ENCODE measurements at regions not wholly inside any gene's neighbourhood (a gene's known extent, or its start where the extent isn't known, plus 50 kb on each side); places are given as distances from the start of the nearest gene placed in this dataset.
"Not testable (repeated sequence)": the region's sequence is repeated elsewhere in the genome, so short reads cannot be mapped to it uniquely, and the experiment has no call there.

- DNase-seq: no peak
Measured at GRCh38 chr13:50463719-50464118, 379.8 kb downstream of the DLEU7 start.

DNA sequence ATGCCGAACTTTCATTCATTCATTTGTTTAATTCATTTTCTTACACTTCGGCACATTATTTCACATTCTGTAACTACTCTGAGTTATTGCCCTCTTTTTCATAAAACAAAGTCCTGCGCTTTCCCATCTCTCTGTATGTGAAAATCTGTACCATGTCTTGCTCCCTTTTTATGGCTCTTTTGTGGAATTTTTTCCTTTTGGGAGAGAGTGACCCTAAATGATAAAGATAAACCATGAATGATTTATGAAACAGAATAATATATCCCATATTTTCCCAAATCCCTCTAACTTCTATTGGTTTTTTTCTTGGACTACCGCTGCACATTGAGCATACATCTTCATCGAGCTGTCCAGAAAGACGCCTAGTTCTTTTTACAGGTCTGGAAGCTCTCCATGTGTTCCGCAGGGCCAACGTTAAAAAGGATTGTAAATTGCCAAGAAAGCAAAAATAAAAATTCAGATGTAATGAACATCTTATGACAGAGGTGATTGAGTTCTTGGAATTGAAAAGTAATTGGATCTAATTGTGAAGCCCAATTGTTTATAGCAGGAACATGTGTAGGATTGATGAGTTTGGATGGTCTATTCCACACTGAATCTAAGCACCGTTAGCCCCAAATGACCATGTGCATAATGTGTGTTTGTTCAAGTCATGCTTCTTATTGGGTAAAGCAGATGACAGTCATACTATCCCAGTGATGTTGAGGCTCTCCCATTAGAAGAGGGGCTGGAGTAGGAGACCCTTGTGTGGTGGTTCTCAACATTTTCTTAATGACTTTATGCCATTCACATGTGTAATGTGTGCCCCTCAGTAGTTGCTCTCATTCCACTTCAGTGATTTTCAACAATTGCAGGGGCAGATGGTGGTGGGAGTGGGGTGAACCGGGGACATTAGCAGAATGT lies 378.9 kb downstream of the DLEU7 start:
- no peak for DNase-seq

GRCh38 chr13:50466456-50466855 lies 377.0 kb downstream of the DLEU7 start:
- no peak for DNase-seq

- DNase-seq: no peak
Measured at GRCh38 chr13:50467156-50468110, 376.1 kb downstream of the DLEU7 start.

DNA sequence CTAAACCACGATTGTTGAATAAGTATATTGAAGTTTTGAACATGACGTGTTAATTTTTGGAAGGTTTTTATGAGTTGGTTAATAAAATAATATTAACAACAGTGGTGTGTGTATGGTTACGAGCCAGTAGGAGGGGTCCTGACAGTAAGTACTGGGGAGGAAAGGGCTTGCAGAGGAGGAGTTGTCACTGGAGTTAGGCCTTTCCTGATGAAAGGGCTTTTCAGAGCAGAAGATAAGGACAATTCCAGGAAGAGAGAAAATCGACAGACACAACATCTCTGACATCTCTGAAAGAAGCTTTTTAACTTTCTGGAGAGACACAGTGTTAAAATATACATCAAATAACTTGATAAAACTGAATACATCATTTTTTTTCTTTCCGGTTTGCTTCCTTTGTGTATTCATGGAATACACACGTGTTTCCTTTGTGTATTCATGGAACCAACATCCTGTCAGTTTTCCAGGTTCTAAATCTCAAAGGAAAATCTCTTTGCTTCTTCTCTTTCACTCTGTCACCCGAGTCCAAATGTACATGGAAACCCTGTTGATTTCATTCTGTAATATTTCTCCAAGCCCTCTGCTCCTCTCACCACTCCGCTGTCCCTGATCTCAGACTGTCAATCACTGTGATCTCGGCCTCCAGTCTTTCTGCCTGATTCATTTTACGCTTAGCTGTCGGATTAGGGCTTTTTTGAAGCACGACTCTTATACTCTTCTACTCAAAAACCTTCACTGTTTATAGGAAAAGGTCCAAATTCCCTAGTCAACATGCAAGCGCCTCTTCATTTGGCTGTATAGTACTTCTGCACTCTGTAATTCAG lies 374.4 kb downstream of the DLEU7 start:
- DNase-seq: no peak

- DNase-seq: not testable (repeated sequence)
Measured at GRCh38 chr13:50473050-50473449, 370.4 kb downstream of the DLEU7 start.

- DNase-seq: no peak
Measured at GRCh38 chr13:50474088-50474662, 369.3 kb downstream of the DLEU7 start.

- no peak for DNase-seq
Measured at GRCh38 chr13:50476577-50477285, 366.8 kb downstream of the DLEU7 start.

DNA sequence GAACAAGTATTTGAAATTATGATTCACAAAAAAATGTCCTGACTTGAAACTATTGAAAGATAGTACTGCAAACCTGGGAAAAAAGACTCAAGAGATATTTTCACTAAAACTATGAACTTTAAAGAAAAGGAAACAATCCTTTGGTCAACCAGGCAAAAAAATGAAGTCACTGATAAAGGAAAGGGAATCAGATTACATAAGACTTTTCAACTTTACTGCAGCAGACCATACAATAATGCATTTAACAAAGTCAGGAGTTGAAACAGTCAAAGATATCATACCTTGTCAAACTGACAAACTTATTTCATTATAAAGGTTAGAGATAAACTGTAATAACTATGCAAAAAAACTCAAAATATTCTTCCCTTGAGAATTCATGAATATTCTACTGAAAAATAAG lies 361.6 kb downstream of the DLEU7 start:
- no peak for DNase-seq

DNA sequence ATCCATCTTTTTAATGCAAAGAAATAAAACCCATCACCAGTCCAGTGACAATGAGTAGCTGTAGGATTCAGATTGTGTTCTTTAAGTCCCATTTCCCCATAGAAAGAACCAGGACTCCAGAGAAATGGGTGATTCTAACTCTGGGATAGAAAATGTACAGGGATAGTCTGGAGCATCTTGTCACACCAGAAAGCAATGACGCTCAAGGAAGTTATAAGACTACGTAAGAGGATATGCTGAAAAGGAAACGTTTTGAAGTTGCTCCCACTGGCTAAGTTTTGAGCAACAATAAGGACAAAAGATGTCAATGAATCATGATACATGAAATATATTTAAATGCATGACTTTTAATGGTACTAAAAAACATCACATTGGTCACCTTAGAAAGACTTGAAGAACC lies 360.1 kb downstream of the DLEU7 start:
- DNase-seq: no peak

- DNase-seq: no peak
Measured at GRCh38 chr13:50484472-50485113, 358.9 kb downstream of the DLEU7 start.

- no peak for DNase-seq
Measured at GRCh38 chr13:50485979-50486935, 357.2 kb downstream of the DLEU7 start.

DNA sequence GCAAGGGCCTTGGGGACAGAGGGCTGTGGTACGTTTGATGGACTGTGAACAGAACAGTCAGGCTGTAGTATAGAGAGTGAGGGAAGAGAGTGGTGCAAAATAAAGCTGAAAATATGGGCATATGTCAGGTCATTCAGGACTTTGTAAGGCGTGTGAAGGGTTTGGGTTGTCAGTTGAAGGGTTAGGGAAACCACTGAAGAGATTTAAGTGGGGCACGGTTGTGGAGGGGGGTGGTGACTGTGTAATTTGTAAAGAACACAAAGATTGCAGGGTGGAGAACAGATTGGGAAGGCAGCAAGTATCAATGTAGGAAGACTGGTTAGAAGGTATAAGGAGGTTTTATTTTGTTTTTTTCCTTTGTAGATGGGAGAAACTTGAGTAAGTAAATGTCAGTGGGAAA lies 349.8 kb downstream of the DLEU7 start:
- no peak for DNase-seq

GRCh38 chr13:50494138-50494537 lies 349.4 kb downstream of the DLEU7 start:
- DNase-seq: no peak

DNA sequence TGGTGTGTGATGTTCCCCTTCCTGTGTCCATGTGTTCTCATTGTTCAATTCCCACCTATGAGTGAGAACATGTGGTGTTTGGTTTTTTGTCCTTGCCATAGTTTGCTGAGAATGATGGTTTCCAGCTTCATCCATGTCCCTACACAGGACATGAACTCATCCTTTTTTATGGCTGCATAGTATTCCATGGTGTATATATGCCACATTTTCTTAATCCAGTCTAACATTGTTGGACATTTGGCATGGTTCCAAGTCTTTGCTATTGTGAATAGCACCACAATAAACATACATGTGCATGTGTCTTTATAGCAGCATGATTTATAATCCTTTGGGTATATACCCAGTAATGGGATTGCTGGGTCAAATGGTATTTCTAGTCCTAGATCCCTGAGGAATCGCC lies 340.3 kb downstream of the DLEU7 start:
- DNase-seq: not testable (repeated sequence)

DNA sequence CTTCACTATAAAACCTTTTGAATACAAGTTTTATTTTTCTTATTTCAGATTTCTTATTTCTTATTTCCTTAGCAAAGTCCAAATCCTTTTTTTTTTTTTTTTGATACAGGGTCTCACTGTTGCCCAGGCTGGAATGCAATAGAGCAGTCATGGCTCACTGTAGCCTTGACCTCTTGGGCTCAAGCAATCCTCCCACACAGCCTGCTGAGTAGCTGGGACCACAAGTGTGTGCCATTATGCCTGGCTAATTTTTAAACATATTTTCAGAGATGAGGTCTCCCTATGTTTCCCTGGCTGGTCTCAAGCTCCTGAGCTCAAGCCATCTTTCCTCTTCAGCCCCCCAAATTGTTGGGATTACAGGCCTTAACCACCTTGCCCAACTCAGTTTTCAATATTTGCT lies 334.3 kb downstream of the DLEU7 start:
- DNase-seq: no peak

- no peak for DNase-seq
Measured at GRCh38 chr13:50509771-50510441, 333.6 kb downstream of the DLEU7 start.

- not testable (repeated sequence) for DNase-seq
Measured at GRCh38 chr13:50510885-50511545, 332.5 kb downstream of the DLEU7 start.

DNA sequence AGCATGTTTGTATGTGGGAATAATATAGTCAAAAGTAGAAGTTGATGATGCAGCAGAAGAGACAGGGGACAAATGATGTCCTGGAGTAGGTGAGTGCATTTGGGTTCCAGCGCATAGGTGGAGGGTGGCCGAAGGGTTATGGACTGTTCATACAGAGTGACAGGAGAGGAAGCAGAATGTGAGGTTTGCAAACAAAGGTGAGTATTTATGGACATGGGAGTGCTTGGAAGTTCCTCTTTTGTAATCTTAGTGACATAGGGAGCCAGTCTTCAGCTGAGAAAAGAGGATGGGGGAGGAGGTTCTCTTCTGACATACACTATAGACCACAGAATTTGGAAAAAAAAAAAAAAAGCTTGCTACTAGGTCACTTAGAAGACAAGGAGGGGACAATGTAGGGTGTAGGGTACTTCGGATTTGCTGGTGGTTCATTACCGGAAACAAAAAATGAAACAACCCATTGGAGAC lies 331.6 kb downstream of the DLEU7 start:
- no peak for DNase-seq
